H1 (cell line): ENCODE measurements at regions not wholly inside any gene's neighbourhood (a gene's known extent, or its start where the extent isn't known, plus 50 kb on each side); places are given as distances from the start of the nearest gene placed in this dataset.

Source experiments
- GABPA ChIP-seq: IDR thresholded peaks from 2 replicates; pipeline ENCODE4 v1.6.1; 2011; ENCODE audit warnings: mild to moderate bottlenecking, low read length, moderate library complexity, borderline replicate concordance; ENCODE audit not compliant: insufficient read depth
- RXRA ChIP-seq: IDR thresholded peaks from 2 replicates; pipeline ENCODE4 v1.6.1; 2011; ENCODE audit warnings: low read depth, mild to moderate bottlenecking, low read length, moderate library complexity; ENCODE audit not compliant: insufficient read depth
- SP1 ChIP-seq: IDR thresholded peaks from 2 replicates; pipeline ENCODE4 v1.6.1; 2011; ENCODE audit warnings: low read depth, low read length

- TF ChIP-seq GABPA (no peak), SP1 (no peak), RXRA (no peak)
These were observed 201.2 kb upstream of the PRKCQ start (continued) for GRCh38 chr10:6781133-6781770.
